ENCODE measurements at regions not wholly inside any gene's neighbourhood (a gene's known extent, or its start where the extent isn't known, plus 50 kb on each side); places are given as distances from the start of the nearest gene placed in this dataset.
A peak's percentile ranks its signal among the peaks of the same experiment; 100 is the strongest.

DNA sequence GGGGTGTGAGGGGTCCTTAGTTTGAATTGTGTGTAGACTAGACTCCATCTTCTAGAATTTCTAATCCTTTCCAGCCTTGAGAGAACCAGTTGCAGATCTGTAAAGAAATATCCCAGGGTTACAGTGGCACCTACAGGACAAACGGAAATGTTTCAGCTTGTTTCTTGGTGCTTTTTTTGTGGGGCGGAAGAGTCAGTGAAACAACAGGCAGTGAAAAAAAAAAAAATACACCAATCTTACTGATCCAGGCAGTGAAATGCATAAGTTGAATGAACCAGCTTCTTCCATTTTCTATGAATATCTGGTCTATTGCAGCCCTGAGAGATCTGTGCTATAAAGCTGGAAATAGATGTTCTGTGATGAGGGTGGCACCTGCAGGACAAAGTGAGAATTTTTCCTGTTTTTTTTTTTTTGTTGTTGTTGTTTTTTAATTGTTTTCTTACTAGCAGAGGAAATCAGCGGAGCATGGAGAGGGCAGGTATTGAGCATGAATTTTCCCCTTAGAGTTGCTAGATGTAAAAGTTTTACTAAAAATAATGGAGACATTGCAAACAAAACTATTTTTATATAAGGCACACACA, 81.9 kb upstream of the DYNC1I1 start:
- Histone ChIP-seq H4K91ac (ENCODE audit: insufficient read length, low read depth, low read length) (no peak overlapping the region), H3K9me3 (ENCODE audit: control insufficient read depth, low read depth, low read length) (no peaks in the 10 kb centered on the region), H3K23ac (ENCODE audit: insufficient read length, low read depth, low read length) (no peak overlapping the region), H3K27me3 (ENCODE audit: insufficient read depth, low read length) (no peaks in the 10 kb centered on the region), H2AK5ac (ENCODE audit: insufficient read length, low read length) (no peak overlapping the region), H2BK5ac (ENCODE audit: insufficient read length, low read length) (no peak overlapping the region), H4K20me1 (ENCODE audit: control insufficient read depth, insufficient read depth, insufficient read length) (no peaks in the 10 kb centered on the region), H2BK12ac (ENCODE audit: insufficient read length, low read depth, low read length) (no peak overlapping the region), H3K4me1 (ENCODE audit: insufficient read depth, low read length) (no peaks in the 10 kb centered on the region), H3K56ac (ENCODE audit: insufficient read length, low read depth, low read length) (no peak overlapping the region), H3T11ph (ENCODE audit: low read length) (no peak overlapping the region), H3K79me2 (ENCODE audit: insufficient read depth, low read length) (no peaks in the 10 kb centered on the region), H4K8ac (replicated peaks; ENCODE audit: insufficient read length, low read depth, low read length) (no peak overlapping the region), H3K4ac (ENCODE audit: low read depth, low read length) (no peak overlapping the region), H3K14ac (ENCODE audit: insufficient read depth, low read length) (no peak overlapping the region), H3K18ac (ENCODE audit: insufficient read length, low read depth, low read length) (no peak overlapping the region), H3K4me2 (ENCODE audit: insufficient read depth, insufficient read length, low read length) (no peak overlapping the region), H3K9ac (ENCODE audit: extremely low read depth, insufficient read length, low read length) (no peak overlapping the region), H3K79me1 (ENCODE audit: insufficient read depth, low read depth, low read length, poor library complexity, severe bottlenecking) (no peaks in the 10 kb centered on the region), H4K5ac (ENCODE audit: insufficient read length, low read depth, low read length) (no peak overlapping the region), H2BK120ac (ENCODE audit: low read depth, low read length, poor library complexity, severe bottlenecking) (no peak overlapping the region), H2BK20ac (ENCODE audit: low read depth, low read length, poor library complexity, severe bottlenecking) (no peak overlapping the region), H2BK15ac (ENCODE audit: low read depth, low read length) (no peak overlapping the region), H2AFZ (ENCODE audit: low read length) (peak overlapping the region; percentile 9), H3K23me2 (ENCODE audit: insufficient read length, low read depth, low read length, poor library complexity, severe bottlenecking) (no peaks in the 10 kb centered on the region), H3K27ac (ENCODE audit: insufficient read length, low read depth, low read length) (no peak overlapping the region)
- Mint-ChIP-seq H3K27ac (no peak overlapping the region), H3K4me1 (no peaks in the 10 kb centered on the region; a peak in 1 of 4 replicates), H3K36me3 (ENCODE audit: insufficient read depth in 1 of 3, low read depth in 3 of 3) (no peaks in the 10 kb centered on the region), H3K9me3 (no peaks in the 10 kb centered on the region), H3K27me3 (ENCODE audit: low read depth) (no peaks in the 10 kb centered on the region; the same call in 1 of the 2 replicates), H3K4me3 (peak overlapping the region; percentile 1 to 28; a peak in 3 of 5 replicates)
- TF ChIP-seq, protein P1, sequence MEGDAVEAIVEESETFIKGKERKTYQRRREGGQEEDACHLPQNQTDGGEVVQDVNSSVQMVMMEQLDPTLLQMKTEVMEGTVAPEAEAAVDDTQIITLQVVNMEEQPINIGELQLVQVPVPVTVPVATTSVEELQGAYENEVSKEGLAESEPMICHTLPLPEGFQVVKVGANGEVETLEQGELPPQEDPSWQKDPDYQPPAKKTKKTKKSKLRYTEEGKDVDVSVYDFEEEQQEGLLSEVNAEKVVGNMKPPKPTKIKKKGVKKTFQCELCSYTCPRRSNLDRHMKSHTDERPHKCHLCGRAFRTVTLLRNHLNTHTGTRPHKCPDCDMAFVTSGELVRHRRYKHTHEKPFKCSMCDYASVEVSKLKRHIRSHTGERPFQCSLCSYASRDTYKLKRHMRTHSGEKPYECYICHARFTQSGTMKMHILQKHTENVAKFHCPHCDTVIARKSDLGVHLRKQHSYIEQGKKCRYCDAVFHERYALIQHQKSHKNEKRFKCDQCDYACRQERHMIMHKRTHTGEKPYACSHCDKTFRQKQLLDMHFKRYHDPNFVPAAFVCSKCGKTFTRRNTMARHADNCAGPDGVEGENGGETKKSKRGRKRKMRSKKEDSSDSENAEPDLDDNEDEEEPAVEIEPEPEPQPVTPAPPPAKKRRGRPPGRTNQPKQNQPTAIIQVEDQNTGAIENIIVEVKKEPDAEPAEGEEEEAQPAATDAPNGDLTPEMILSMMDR (conservative IDR thresholded peaks at IDR 0.05) = peak; percentile 76
- DNase-seq = no peak
- WGBS (ENCODE audit: extremely low coverage, insufficient read length, low lambda C conversion rate) = no CpG with 5 or more reads among the region's 3 CpGs

All from H9 (cell line).